K562 (cell line): ENCODE measurements at regions not wholly inside any gene's neighbourhood (a gene's known extent, or its start where the extent isn't known, plus 50 kb on each side); places are given as distances from the start of the nearest gene placed in this dataset.

Experiments used
- ATAC-seq: fragments of 200-7000 bp; cut with Tn5 transposase; 3 replicates; pipeline ENCODE4 v1.9.1; 2020; ENCODE audit warnings: moderate library complexity
- BruUV-seq: library from RNA; stranded (reverse); fragments of 400-500 nt; replicated peaks from 2 replicates; lab custom pipeline; 2021; lab: Mats Ljungman, UMichigan
- CTCF ChIA-PET: fragments of 300-600 bp; formaldehyde crosslinking; extraction: SDS; loops from one replicate; lab custom pipeline; 2021; ENCODE audit warnings: low intra/inter-chr PET ratio; lab: Yijun Ruan, JAX
- POLR2A ChIA-PET: fragments of 300-600, 350-650 bp; sonication (Branson Sonifier 250); formaldehyde crosslinking; extraction: SDS; loops from one replicate; lab custom pipeline; 2021; ENCODE audit warnings: antibody characterized with exemption, inconsistent platforms; lab: Yijun Ruan, JAX
- DNase-seq, 4 experiments: peaks; one replicate each; pipeline versions ENCODE4 v3.0.0 to v3.0.0-alpha.2; 2011 to 2018; ENCODE audit warnings: low spot score in 3 of 4, mixed read lengths in 3 of 4; ENCODE audit errors: extremely low read depth in 1 of 4
- FAIRE-seq: peaks from 2 replicates; lab custom pipeline; 2011; peaks lifted over from hg19 to GRCh38; lab: Jason Lieb, UNC
- H2AFZ ChIP-seq: 2 replicates; pipeline ENCODE4 v1.6.0; 2011; ENCODE audit warnings: low read depth, low read length, control low read depth, inconsistent platforms
- H3K27ac ChIP-seq: fragments of 200-600 bp; 3 replicates; pipeline ENCODE4 v1.8.0; 2011; ENCODE audit warnings: low read depth, mild to moderate bottlenecking, control low read depth, inconsistent platforms, low read length, moderate library complexity, mixed read lengths; ENCODE audit errors: extremely low read depth
- H3K27me3 ChIP-seq, 2 experiments: fragments of 300-600 bp in 1 of 2; 2 replicates in 1 of 2; 3 replicates in 1 of 2; pipeline versions ENCODE4 v1.6.0 to v1.8.0; 2011; ENCODE audit warnings: inconsistent platforms in 2 of 2, low read length in 2 of 2, mild to moderate bottlenecking in 1 of 2, mixed read lengths in 1 of 2, moderate library complexity in 1 of 2; ENCODE audit not compliant: control insufficient read depth in 2 of 2, insufficient read depth in 2 of 2
- H3K36me3 ChIP-seq: fragments of 300-600 bp; 3 replicates; pipeline ENCODE4 v1.8.0; 2011; ENCODE audit warnings: mild to moderate bottlenecking, low read length, inconsistent platforms; ENCODE audit not compliant: control insufficient read depth, insufficient read depth
- H3K4me1 ChIP-seq, 2 experiments: fragments of 200-600 bp in 1 of 2; replicated peaks in 1 of 2; 2 replicates in 1 of 2; 3 replicates in 1 of 2; pipeline versions ENCODE4 v1.5.1 to v1.8.0; 2011; ENCODE audit warnings: inconsistent platforms in 2 of 2, low read length in 2 of 2, mild to moderate bottlenecking in 1 of 2, mixed read lengths in 1 of 2, moderate library complexity in 1 of 2; ENCODE audit not compliant: control insufficient read depth in 2 of 2, insufficient read depth in 2 of 2
- H3K4me2 ChIP-seq: 2 replicates; pipeline ENCODE4 v1.6.1; 2011; ENCODE audit warnings: low read length, control low read depth, inconsistent platforms, mixed read lengths; ENCODE audit not compliant: insufficient read depth
- H3K4me3 ChIP-seq: fragments of 200-600 bp; sonication (generic), shearing (Covaris generic); 2 replicates; pipeline ENCODE4 v1.5.1; 2016; ENCODE audit warnings: control low read depth, inconsistent platforms
- H3K79me2 ChIP-seq: fragments of 200-600 bp; 3 replicates; pipeline ENCODE4 v1.8.0; 2011; ENCODE audit warnings: low read length, inconsistent platforms; ENCODE audit not compliant: control insufficient read depth, insufficient read depth
- H3K9ac ChIP-seq, 2 experiments: 2 replicates each; pipeline versions ENCODE4 v1.6.0 to v1.6.1; 2011; ENCODE audit warnings: low read depth in 2 of 2, low read length in 2 of 2, control low read depth in 1 of 2, inconsistent platforms in 1 of 2, mild to moderate bottlenecking in 1 of 2, mixed read lengths in 1 of 2; ENCODE audit not compliant: insufficient read depth in 1 of 2
- H3K9me1 ChIP-seq: one replicate; pipeline ENCODE4 v1.6.0; 2011; ENCODE audit warnings: inconsistent platforms, mild to moderate bottlenecking, low read length, moderate library complexity; ENCODE audit not compliant: control insufficient read depth, insufficient read depth
- H3K9me3 ChIP-seq: replicated peaks from 2 replicates; pipeline ENCODE4 v1.5.1; 2011; ENCODE audit warnings: low read depth, low read length, inconsistent platforms; ENCODE audit not compliant: control insufficient read depth, insufficient read depth
- H4K20me1 ChIP-seq: replicated peaks from 2 replicates; pipeline ENCODE4 v1.6.1; 2011; ENCODE audit warnings: low read length, inconsistent platforms, mixed read lengths; ENCODE audit not compliant: control insufficient read depth, insufficient read depth
- CBX2 ChIP-seq: fragments of 200-600 bp; sonication (generic); IDR thresholded peaks from one replicate; pipeline ENCODE4 v1.6.1; 2012; ENCODE audit warnings: mild to moderate bottlenecking, low read length, inconsistent platforms; ENCODE audit not compliant: insufficient read depth, poor library complexity, severe bottlenecking
- CC2D1A ChIP-seq: fragments of 450-650 bp; IDR thresholded peaks from 2 replicates; pipeline ENCODE4 v1.6.1; 2017; ENCODE audit warnings: mild to moderate bottlenecking
- CREB1 ChIP-seq, 2 experiments: sonication (generic) in 1 of 2; formaldehyde crosslinking in 1 of 2; IDR thresholded peaks; 2 replicates each; pipeline versions ENCODE4 v1.6.1 to v1.8.0; 2012 to 2022; ENCODE audit warnings: inconsistent platforms in 1 of 2, mild to moderate bottlenecking in 1 of 2, missing genetic modification reagents in 1 of 2, moderate library complexity in 1 of 2
- E2F6 ChIP-seq, 2 experiments: IDR thresholded peaks; 2 replicates each; pipeline ENCODE4 v1.6.1; 2011; ENCODE audit warnings: borderline replicate concordance in 1 of 2, control low read depth in 1 of 2, low read depth in 1 of 2, low read length in 1 of 2, mild to moderate bottlenecking in 1 of 2, mixed read lengths in 1 of 2, moderate library complexity in 1 of 2; ENCODE audit not compliant: insufficient read depth in 1 of 2, insufficient read length in 1 of 2, poor library complexity in 1 of 2, severe bottlenecking in 1 of 2; ENCODE audit errors: extremely low read depth in 1 of 2
- HDAC1 ChIP-seq, 2 experiments: fragments of 450-650 bp; IDR thresholded peaks; 2 replicates each; pipeline ENCODE4 v1.6.1; 2016 to 2017; ENCODE audit warnings: inconsistent platforms in 1 of 2, mild to moderate bottlenecking in 1 of 2, moderate library complexity in 1 of 2
- JUND ChIP-seq, 2 experiments: IDR thresholded peaks; 2 replicates in 1 of 2; 3 replicates in 1 of 2; pipeline ENCODE4 v1.6.1; 2011; ENCODE audit warnings: borderline replicate concordance in 2 of 2, low read depth in 2 of 2, low read length in 2 of 2, improper control_type of control experiment in 1 of 2, missing biosample characterization in 1 of 2, missing genetic modification characterization in 1 of 2, missing genetic modification reagents in 1 of 2
- MTA3 ChIP-seq: fragments of 450-650 bp; formaldehyde crosslinking; IDR thresholded peaks from 2 replicates; pipeline ENCODE4 v1.6.1; 2017; ENCODE audit warnings: mild to moderate bottlenecking, borderline replicate concordance
- MYNN ChIP-seq, 2 experiments: sonication (generic); formaldehyde crosslinking in 1 of 2; IDR thresholded peaks; 2 replicates each; pipeline versions ENCODE4 v1.5.0 to v1.6.1; 2016 to 2020; ENCODE audit warnings: antibody characterized with exemption in 1 of 2, missing genetic modification reagents in 1 of 2
- PATZ1 ChIP-seq: fragments of 250-450 bp; sonication (Bioruptor Pico); IDR thresholded peaks from 2 replicates; pipeline ENCODE4 v1.5.0; 2020; ENCODE audit warnings: mild to moderate bottlenecking, borderline replicate concordance
- POLR2G ChIP-seq: fragments of 200-400 bp; formaldehyde crosslinking; IDR thresholded peaks from 2 replicates; pipeline ENCODE4 v1.6.1; 2017; ENCODE audit warnings: low read depth, mild to moderate bottlenecking, antibody characterized with exemption, low read length, moderate library complexity
- RB1 ChIP-seq: fragments of 450-650 bp; IDR thresholded peaks from 2 replicates; pipeline ENCODE4 v1.6.1; 2017; ENCODE audit warnings: low read depth, mild to moderate bottlenecking
- TCFL5 ChIP-seq: fragments of 250-450 bp; sonication (Bioruptor Pico); conservative IDR thresholded peaks from 2 replicates; pipeline ENCODE4 v1.6.1; 2021; ENCODE audit warnings: mild to moderate bottlenecking, moderate library complexity, matching md5 sums
- TEAD4 ChIP-seq, 2 experiments: sonication (generic) in 1 of 2; formaldehyde crosslinking in 1 of 2; IDR thresholded peaks; 2 replicates each; pipeline versions ENCODE4 v1.6.1 to v1.8.0; 2012 to 2022; ENCODE audit warnings: borderline replicate concordance in 1 of 2, inconsistent platforms in 1 of 2, low read length in 1 of 2, mild to moderate bottlenecking in 1 of 2, missing genetic modification reagents in 1 of 2
- ZNF274 ChIP-seq: IDR thresholded peaks from 2 replicates; pipeline ENCODE4 v1.6.1; 2011; ENCODE audit warnings: low read depth, mild to moderate bottlenecking, low read length, moderate library complexity, borderline replicate concordance
- ZNF57 ChIP-seq: fragments of 450-650 bp; formaldehyde crosslinking; IDR thresholded peaks from 2 replicates; pipeline ENCODE4 v1.4.0; 2020; ENCODE audit warnings: mild to moderate bottlenecking, moderate library complexity
- WGBS: fragments of 100-300 bp; shearing (Covaris generic); methylation state at CpG from one replicate; pipeline ENCODE4 v1.1.6; 2016; ENCODE audit warnings: low coverage, mixed read lengths; ENCODE audit not compliant: insufficient coverage; ENCODE audit errors: missing lambda C conversion rate; 5-methylcytosine and 5-hydroxymethylcytosine counted together
- in situ Hi-C: fragments of 300-500 bp; cut with MboI; formaldehyde crosslinking; loops from 4 replicates; pipeline ENCODE4 v1.15.0; 2018; ENCODE audit warnings: inconsistent platforms, mixed read lengths
- intact Hi-C: fragments of 100-400 bp; cut with micrococcal nuclease; formaldehyde crosslinking; loops from 2 replicates; pipeline ENCODE4 v1.14.2; 2022

- FAIRE-seq (no peak), DNase-seq (no peak), ATAC-seq (no peak)
- intact Hi-C loops = loop anchor here (5.0 kb wide), 1 partner anchor 103 kb away; no protein-coding TSS in a partner anchor
- Histone ChIP-seq H3K4me2 (no peak overlapping the region), H3K4me1 (peaks cover 0 to 11% of the 10 kb centered on the region in 2 experiments; a peak in 3 of 5 replicates), H3K4me3 (no peak overlapping the region), H2AFZ (no peak overlapping the region), H3K9ac (no peak overlapping the region), H3K9me1 (no peaks in the 10 kb centered on the region), H3K36me3 (no peaks in the 10 kb centered on the region), H3K9me3 (no peaks in the 10 kb centered on the region), H3K27me3 (no peaks in the 10 kb centered on the region), H3K79me2 (no peaks in the 10 kb centered on the region), H4K20me1 (no peaks in the 10 kb centered on the region), H3K27ac (no peak overlapping the region)
- in situ Hi-C loops = no loop called here
- POLR2A ChIA-PET = no interaction called here
- WGBS = 100% methylated on average over 1 of the region's 1 CpG
- CTCF ChIA-PET = no interaction called here
- no TSS peak for BruUV-seq
- TF ChIP-seq JUND (IDR thresholded peaks at IDR 0.05; ENCODE audit: borderline replicate concordance, low read depth, low read length) (no peak), JUND (tag; IDR thresholded peaks at IDR 0.05; ENCODE audit: borderline replicate concordance, low read depth, low read length) (no peak), MTA3 (no peak), TEAD4 (IDR thresholded peaks at IDR 0.05; ENCODE audit: low read length) (no peak), TEAD4 (CRISPR knock-in tag; IDR thresholded peaks at IDR 0.05; ENCODE audit: borderline replicate concordance) (no peak), POLR2G (no peak), HDAC1 (IDR thresholded peaks at IDR 0.05) (no peak), CREB1 (IDR thresholded peaks at IDR 0.05) (no peak), CREB1 (CRISPR knock-in tag; IDR thresholded peaks at IDR 0.05) (no peak), TCFL5 (no peak), CC2D1A (no peak), RB1 (no peak), MYNN (IDR thresholded peaks at IDR 0.05) (no peak), MYNN (CRISPR knock-in tag; IDR thresholded peaks at IDR 0.05) (no peak), ZNF274 (no peak), PATZ1 (CRISPR knock-in tag) (no peak), E2F6 (IDR thresholded peaks at IDR 0.05; ENCODE audit: borderline replicate concordance in 1 of 2, extremely low read depth in 1 of 2, insufficient read depth in 1 of 2, insufficient read length in 1 of 2, low read depth in 1 of 2, low read length in 1 of 2, poor library complexity in 1 of 2, severe bottlenecking in 1 of 2) (no peak), ZNF57 (CRISPR knock-in tag) (no peak), CBX2 (no peak)
Observed at GRCh38 chr6:100179576-100179975, 185.6 kb upstream of the MCHR2 start.
